HG03354 (cell line): ENCODE measurements at regions not wholly inside any gene's neighbourhood (a gene's known extent, or its start where the extent isn't known, plus 50 kb on each side); places are given as distances from the start of the nearest gene placed in this dataset.

Experiments used
- ATAC-seq: cut with Tn5 transposase; IDR thresholded peaks from one replicate; pipeline ENCODE4 v1.9.1; 2021; ENCODE audit warnings: mild to moderate bottlenecking; ENCODE audit not compliant: unreplicated experiment, poor library complexity, severe bottlenecking

DNA sequence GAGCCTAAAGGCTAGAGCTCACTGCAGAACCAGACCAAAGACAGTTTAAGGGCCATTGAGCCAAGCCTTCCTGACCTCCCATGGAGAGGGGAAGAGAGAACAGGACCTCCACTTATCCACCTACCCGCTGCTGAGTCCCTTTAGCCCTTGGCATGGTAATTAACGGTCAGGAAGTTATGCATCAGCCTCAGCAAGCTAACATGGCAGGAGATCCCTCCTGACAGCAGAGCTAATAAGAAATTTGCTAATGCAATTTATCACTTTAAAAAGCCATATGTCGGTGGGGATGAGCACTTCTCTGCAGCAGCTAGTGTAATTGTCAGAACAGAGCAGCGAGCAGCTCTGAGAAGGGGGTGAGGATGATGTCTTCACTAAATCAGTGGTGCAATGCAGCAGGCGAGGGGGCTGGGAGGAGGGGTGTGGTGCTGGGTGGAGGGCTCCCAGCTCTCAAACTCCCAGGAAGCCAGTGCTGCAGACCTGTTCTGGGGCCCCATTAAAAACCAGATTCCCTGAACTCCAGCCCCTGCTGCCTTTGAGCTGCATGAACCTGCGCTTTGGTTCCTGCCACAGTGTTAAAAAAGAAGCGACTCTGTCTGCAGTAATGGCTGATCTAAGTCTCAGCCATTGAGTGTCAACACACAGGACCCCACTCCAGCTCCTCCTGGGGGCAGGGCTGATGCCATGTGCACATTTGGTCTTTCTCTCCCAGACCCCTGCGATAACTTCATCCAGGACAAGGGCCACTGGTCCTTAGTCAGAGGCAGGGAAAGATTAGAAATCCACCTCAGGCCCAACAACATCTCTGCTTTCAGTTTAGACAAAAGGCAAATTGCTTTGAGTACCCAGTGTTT is 63.0 kb upstream of the CALM2 start:
- no peak for ATAC-seq

- no peak for ATAC-seq
These were observed 62.3 kb upstream of the CALM2 start for GRCh38 chr2:47238638-47239037.

DNA sequence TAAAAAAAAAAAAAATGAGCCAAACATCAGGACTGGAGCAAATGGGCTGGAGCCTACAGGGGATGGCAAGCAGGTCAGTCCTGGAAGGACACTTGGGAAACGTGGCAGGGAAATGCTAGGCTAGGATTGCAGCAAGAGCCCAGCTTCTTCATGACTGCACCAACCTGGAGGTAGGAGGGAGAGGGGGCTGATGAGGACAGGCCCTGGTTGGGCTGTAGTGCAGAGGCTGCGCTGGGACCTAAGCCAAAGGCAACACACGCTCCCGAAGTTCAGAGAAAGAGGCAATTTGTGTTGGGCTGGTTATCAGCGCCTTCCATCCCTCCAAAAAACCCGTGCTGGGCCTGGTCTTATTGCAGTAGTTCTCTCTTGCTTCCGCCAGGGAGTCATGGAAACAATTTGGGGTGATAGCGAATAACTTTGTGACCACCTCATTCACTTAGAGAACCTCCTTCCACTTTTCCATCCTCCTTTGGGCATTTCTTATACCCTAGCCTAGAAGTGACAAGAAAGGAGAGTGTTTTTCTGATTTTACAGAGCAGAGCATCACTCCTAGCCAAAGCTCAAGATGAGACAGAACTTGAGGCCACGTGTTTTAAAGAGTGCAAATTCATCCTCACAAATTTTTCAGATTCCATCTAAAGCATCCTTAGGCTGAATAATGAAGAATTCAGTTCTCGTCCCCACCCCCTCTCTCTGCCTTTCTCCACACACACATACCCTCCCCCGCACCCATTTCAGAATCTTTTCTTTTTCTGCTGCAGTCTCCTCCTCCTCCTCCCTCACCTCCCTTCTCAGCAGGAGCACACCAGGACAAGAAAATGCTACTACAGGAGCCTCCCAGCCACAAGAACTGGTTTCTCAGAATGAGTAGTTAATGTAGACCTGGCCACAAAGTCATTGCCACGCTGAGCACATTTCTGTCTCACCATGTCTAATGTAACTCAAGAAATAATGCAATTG is 61.3 kb upstream of the CALM2 start:
- ATAC-seq: no peak

GRCh38 chr2:47236503-47237215 is 60.3 kb upstream of the CALM2 start:
- ATAC-seq: no peak

DNA sequence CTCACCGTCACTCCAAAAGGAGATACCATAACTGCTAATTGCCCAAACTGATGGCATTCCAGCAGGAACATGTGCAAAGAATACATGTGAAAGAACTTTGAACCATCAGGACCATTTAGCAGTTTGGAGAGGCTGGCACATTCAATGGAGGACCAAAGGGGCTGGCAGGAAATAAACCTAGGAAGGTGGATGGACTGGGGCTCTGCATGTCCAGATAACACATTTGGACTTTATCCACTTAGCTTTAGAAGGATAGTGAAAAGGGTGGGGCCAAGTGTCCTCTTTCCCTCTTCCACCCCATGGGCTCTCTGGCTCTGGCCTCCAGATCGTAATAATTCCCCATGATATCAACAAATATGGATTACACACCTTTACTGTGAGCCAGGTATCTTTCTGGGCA is 58.8 kb upstream of the CALM2 start:
- ATAC-seq: no peak

DNA sequence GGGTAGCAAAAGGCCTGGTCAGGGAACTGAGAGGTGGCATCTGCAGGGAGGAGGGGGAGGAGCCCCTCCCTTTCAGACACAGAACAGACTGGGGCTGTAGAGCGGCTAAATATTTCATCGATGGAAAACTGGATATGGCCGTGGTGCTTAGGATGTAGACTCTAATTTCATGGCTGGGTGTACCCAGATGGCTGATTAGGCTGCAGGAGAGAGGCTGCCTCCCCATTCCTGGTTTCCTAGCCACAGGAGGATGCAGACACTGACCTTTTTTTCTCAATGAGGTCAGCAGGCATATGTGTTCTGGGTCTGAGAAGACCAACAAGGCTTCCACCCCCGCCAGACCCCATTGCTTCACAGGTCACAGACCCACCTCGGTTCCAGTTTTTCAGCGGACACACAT is 58.1 kb upstream of the CALM2 start:
- no peak for ATAC-seq

DNA sequence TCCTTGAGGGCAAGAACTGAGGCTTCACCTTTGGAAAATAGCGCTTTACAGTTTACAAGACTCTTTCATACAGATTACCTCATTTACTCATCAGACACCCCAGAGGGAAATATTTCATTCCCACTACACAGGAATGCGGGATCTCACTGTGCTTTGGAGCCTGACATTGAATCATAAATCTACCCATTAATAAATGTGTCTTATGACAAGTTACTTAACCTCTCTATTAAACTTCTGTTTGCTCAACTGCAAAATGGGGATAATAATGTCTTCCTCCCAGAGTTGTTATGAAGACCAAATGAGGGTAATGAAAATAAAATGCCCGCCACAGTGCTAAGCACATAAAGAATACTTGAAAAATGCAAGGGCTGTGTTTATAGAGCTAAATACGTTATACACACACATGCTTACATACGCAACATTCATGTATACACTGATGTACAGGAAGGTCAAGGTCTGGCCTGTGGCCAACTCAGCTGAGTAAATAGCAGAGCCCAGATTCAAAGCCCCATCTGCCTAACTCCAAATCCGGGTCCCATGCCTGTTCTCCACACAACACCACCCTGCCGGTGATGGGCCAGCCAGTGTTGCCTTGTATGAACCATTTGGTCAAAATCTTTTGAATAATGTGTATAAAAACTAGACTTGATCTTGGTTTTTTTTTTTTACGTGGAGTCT is 56.6 kb upstream of the CALM2 start:
- ATAC-seq: no peak

GRCh38 chr2:47230418-47230817 is 54.1 kb upstream of the CALM2 start:
- ATAC-seq: no peak

GRCh38 chr2:47227532-47228279 is 51.4 kb upstream of the CALM2 start:
- no peak for ATAC-seq

DNA sequence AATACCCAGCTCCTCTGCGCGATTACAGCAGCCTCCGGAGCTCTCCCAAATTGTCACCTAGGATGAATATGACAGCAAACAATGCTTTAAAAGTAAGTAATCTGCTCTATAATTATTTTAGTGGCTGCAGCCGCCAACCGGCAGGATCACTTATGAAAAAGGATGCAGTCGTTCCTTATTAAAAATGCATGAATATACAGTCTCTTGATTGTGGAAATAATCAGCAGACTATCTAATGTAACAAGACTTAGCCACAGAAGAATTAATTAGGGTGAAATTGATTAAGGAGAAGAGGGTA is 50.6 kb upstream of the CALM2 start:
- no peak for ATAC-seq

DNA sequence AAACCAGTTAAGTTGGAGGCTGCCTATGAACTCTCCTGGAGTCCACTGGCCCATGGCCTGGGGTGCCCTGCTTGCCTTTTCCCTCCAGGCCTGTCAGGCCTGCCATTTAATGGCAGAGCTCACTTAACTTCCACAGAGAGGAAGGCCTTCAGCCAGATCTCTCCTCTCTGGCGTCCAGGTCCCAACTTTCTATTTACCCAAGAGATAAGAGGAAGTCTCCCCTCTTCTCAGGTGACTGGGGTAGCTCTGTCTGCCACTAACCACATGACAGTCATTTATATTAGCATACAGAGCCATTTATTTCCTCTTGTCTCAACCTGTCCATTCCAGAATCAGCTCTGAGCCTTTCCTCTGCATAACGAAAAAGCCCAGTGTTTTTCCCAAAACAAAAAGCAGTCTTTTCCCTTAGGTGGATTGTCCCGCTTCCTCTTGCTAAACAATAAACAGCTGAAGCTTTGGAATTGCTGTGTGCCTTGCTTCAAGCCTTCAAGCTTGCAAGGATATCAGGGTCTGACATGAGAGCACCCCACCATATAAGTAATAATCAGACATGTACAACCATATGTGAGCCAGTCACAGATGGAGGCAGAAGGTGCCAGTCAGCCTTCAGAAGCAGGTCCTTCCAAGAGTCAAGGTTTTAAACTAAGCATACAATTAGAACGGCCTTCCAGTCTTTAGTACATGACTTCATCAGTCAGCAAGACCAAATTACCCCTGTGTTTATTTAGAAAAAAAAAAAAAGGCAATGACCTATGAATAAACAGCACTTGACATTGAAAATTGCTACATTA is 50.0 kb upstream of the CALM2 start:
- no peak for ATAC-seq
